ENCODE measurements at regions not wholly inside any gene's neighbourhood (a gene's known extent, or its start where the extent isn't known, plus 50 kb on each side); places are given as distances from the start of the nearest gene placed in this dataset.

- 71% methylated on average over 5 of the region's 5 CpGs for WGBS
Measured at GRCh38 chr7:7104971-7105370, 77.4 kb upstream of the C1GALT1 start.

GRCh38 chr7:7105800-7106582 lies 76.4 kb upstream of the C1GALT1 start:
- no peak overlapping the region for H3K4me3 ChIP-seq (ENCODE audit: low read length)
- 73% methylated on average over 1 of the region's 4 CpGs for WGBS
- no peaks in the 10 kb centered on the region for H3K36me3 ChIP-seq (ENCODE audit: insufficient read depth, low read length)
- peaks cover 36% of the 10 kb centered on the region for H3K4me1 ChIP-seq (ENCODE audit: insufficient read depth, low read length)
- no peak overlapping the region for H3K9ac ChIP-seq (ENCODE audit: low read depth, low read length)
- no peak overlapping the region for H3K27ac ChIP-seq (ENCODE audit: low read depth, low read length)
- peaks cover 18% of the 10 kb centered on the region; the same call in 1 of the 2 replicates for H3K9me3 ChIP-seq (ENCODE audit: insufficient read depth, low read depth, low read length)
- no peaks in the 10 kb centered on the region for H3K27me3 ChIP-seq (ENCODE audit: insufficient read depth, low read length)

More at GRCh38 chr7:7104971-7105370, 77.4 kb upstream of the C1GALT1 start:
- peaks cover 18% of the 10 kb centered on the region; the same call in 1 of the 2 replicates for H3K9me3 ChIP-seq (ENCODE audit: insufficient read depth, low read depth, low read length)
- H3K27me3 ChIP-seq (ENCODE audit: insufficient read depth, low read length) = no peaks in the 10 kb centered on the region
- H3K4me1 ChIP-seq (ENCODE audit: insufficient read depth, low read length) = peaks cover 46% of the 10 kb centered on the region
- no peak overlapping the region for H3K9ac ChIP-seq (ENCODE audit: low read depth, low read length)
- H3K27ac ChIP-seq (ENCODE audit: low read depth, low read length) = no peak overlapping the region
- H3K4me3 ChIP-seq (ENCODE audit: low read length) = no peak overlapping the region
- no peaks in the 10 kb centered on the region for H3K36me3 ChIP-seq (ENCODE audit: insufficient read depth, low read length)

- Histone ChIP-seq H3K27ac (ENCODE audit: low read depth, low read length) (no peak overlapping the region), H3K4me3 (ENCODE audit: low read length) (no peak overlapping the region), H3K4me1 (ENCODE audit: insufficient read depth, low read length) (peaks cover 29% of the 10 kb centered on the region), H3K36me3 (ENCODE audit: insufficient read depth, low read length) (no peaks in the 10 kb centered on the region), H3K9me3 (ENCODE audit: insufficient read depth, low read depth, low read length) (peaks cover 18% of the 10 kb centered on the region; the same call in 1 of the 2 replicates), H3K9ac (ENCODE audit: low read depth, low read length) (no peak overlapping the region), H3K27me3 (ENCODE audit: insufficient read depth, low read length) (no peaks in the 10 kb centered on the region)
- 96% methylated on average over 1 of the region's 1 CpG for WGBS
Measured at GRCh38 chr7:7108931-7109330, 73.4 kb upstream of the C1GALT1 start.

GRCh38 chr7:7109934-7110333 lies 72.4 kb upstream of the C1GALT1 start:
- Histone ChIP-seq H3K27me3 (ENCODE audit: insufficient read depth, low read length) (no peaks in the 10 kb centered on the region), H3K4me3 (ENCODE audit: low read length) (no peak overlapping the region), H3K4me1 (ENCODE audit: insufficient read depth, low read length) (peaks cover 20% of the 10 kb centered on the region), H3K27ac (ENCODE audit: low read depth, low read length) (no peak overlapping the region), H3K9me3 (ENCODE audit: insufficient read depth, low read depth, low read length) (peaks cover 18% of the 10 kb centered on the region; the same call in 1 of the 2 replicates), H3K9ac (ENCODE audit: low read depth, low read length) (no peak overlapping the region), H3K36me3 (ENCODE audit: insufficient read depth, low read length) (no peaks in the 10 kb centered on the region)

GRCh38 chr7:7110706-7111105 lies 71.6 kb upstream of the C1GALT1 start:
- H3K27me3 ChIP-seq (ENCODE audit: insufficient read depth, low read length) = no peaks in the 10 kb centered on the region
- peaks cover 18% of the 10 kb centered on the region; the same call in 1 of the 2 replicates for H3K9me3 ChIP-seq (ENCODE audit: insufficient read depth, low read depth, low read length)
- no peaks in the 10 kb centered on the region for H3K36me3 ChIP-seq (ENCODE audit: insufficient read depth, low read length)
- no peak overlapping the region for H3K9ac ChIP-seq (ENCODE audit: low read depth, low read length)
- no peak overlapping the region for H3K4me3 ChIP-seq (ENCODE audit: low read length)
- peaks cover 12% of the 10 kb centered on the region for H3K4me1 ChIP-seq (ENCODE audit: insufficient read depth, low read length)
- H3K27ac ChIP-seq (ENCODE audit: low read depth, low read length) = no peak overlapping the region

GRCh38 chr7:7112868-7113267 lies 69.5 kb upstream of the C1GALT1 start:
- Histone ChIP-seq H3K36me3 (ENCODE audit: insufficient read depth, low read length) (no peaks in the 10 kb centered on the region), H3K4me3 (ENCODE audit: low read length) (no peak overlapping the region), H3K27ac (ENCODE audit: low read depth, low read length) (no peak overlapping the region), H3K9me3 (ENCODE audit: insufficient read depth, low read depth, low read length) (peaks cover 16% of the 10 kb centered on the region; the same call in 1 of the 2 replicates), H3K27me3 (ENCODE audit: insufficient read depth, low read length) (no peaks in the 10 kb centered on the region), H3K4me1 (ENCODE audit: insufficient read depth, low read length) (no peaks in the 10 kb centered on the region), H3K9ac (ENCODE audit: low read depth, low read length) (no peak overlapping the region)
- 91% methylated on average over 1 of the region's 1 CpG for WGBS

- Histone ChIP-seq H3K9ac (ENCODE audit: low read depth, low read length) (no peak overlapping the region), H3K36me3 (ENCODE audit: insufficient read depth, low read length) (no peaks in the 10 kb centered on the region), H3K27me3 (ENCODE audit: insufficient read depth, low read length) (no peaks in the 10 kb centered on the region), H3K4me1 (ENCODE audit: insufficient read depth, low read length) (no peaks in the 10 kb centered on the region), H3K9me3 (ENCODE audit: insufficient read depth, low read depth, low read length) (no peaks in the 10 kb centered on the region), H3K27ac (ENCODE audit: low read depth, low read length) (no peak overlapping the region), H3K4me3 (ENCODE audit: low read length) (no peak overlapping the region)
- WGBS = 93% methylated on average over 6 of the region's 6 CpGs
Measured at GRCh38 chr7:7114575-7115291, 67.6 kb upstream of the C1GALT1 start.

GRCh38 chr7:7117935-7118586 lies 64.3 kb upstream of the C1GALT1 start:
- no peaks in the 10 kb centered on the region for H3K9me3 ChIP-seq (ENCODE audit: insufficient read depth, low read depth, low read length)
- H3K36me3 ChIP-seq (ENCODE audit: insufficient read depth, low read length) = no peaks in the 10 kb centered on the region
- no peak overlapping the region for H3K9ac ChIP-seq (ENCODE audit: low read depth, low read length)
- no peak overlapping the region for H3K27ac ChIP-seq (ENCODE audit: low read depth, low read length)
- H3K4me1 ChIP-seq (ENCODE audit: insufficient read depth, low read length) = no peaks in the 10 kb centered on the region
- no peak overlapping the region for H3K4me3 ChIP-seq (ENCODE audit: low read length)
- no peaks in the 10 kb centered on the region for H3K27me3 ChIP-seq (ENCODE audit: insufficient read depth, low read length)
- WGBS = 86% methylated on average over 10 of the region's 10 CpGs

GRCh38 chr7:7118822-7119221 lies 63.5 kb upstream of the C1GALT1 start:
- H3K4me1 ChIP-seq (ENCODE audit: insufficient read depth, low read length) = no peaks in the 10 kb centered on the region
- no peak overlapping the region for H3K9ac ChIP-seq (ENCODE audit: low read depth, low read length)
- WGBS = 83% methylated on average over 2 of the region's 2 CpGs

GRCh38 chr7:7119729-7120128 lies 62.6 kb upstream of the C1GALT1 start:
- Histone ChIP-seq H3K27me3 (ENCODE audit: insufficient read depth, low read length) (no peaks in the 10 kb centered on the region), H3K9me3 (ENCODE audit: insufficient read depth, low read depth, low read length) (no peaks in the 10 kb centered on the region), H3K4me3 (ENCODE audit: low read length) (no peak overlapping the region), H3K9ac (ENCODE audit: low read depth, low read length) (no peak overlapping the region), H3K27ac (ENCODE audit: low read depth, low read length) (no peak overlapping the region), H3K4me1 (ENCODE audit: insufficient read depth, low read length) (no peaks in the 10 kb centered on the region), H3K36me3 (ENCODE audit: insufficient read depth, low read length) (no peaks in the 10 kb centered on the region)

More at GRCh38 chr7:7118822-7119221, 63.5 kb upstream of the C1GALT1 start:
- Histone ChIP-seq H3K9me3 (ENCODE audit: insufficient read depth, low read depth, low read length) (no peaks in the 10 kb centered on the region), H3K27me3 (ENCODE audit: insufficient read depth, low read length) (no peaks in the 10 kb centered on the region), H3K27ac (ENCODE audit: low read depth, low read length) (no peak overlapping the region), H3K4me3 (ENCODE audit: low read length) (no peak overlapping the region), H3K36me3 (ENCODE audit: insufficient read depth, low read length) (no peaks in the 10 kb centered on the region)

- no peaks in the 10 kb centered on the region for H3K27me3 ChIP-seq (ENCODE audit: insufficient read depth, low read length)
- H3K27ac ChIP-seq (ENCODE audit: low read depth, low read length) = no peak overlapping the region
- no peaks in the 10 kb centered on the region for H3K36me3 ChIP-seq (ENCODE audit: insufficient read depth, low read length)
- no peak overlapping the region for H3K4me3 ChIP-seq (ENCODE audit: low read length)
- WGBS = over 99% methylated on average over 3 of the region's 4 CpGs
- H3K9ac ChIP-seq (ENCODE audit: low read depth, low read length) = no peak overlapping the region
- H3K4me1 ChIP-seq (ENCODE audit: insufficient read depth, low read length) = no peaks in the 10 kb centered on the region
- H3K9me3 ChIP-seq (ENCODE audit: insufficient read depth, low read depth, low read length) = no peaks in the 10 kb centered on the region
Measured at GRCh38 chr7:7122033-7122478, 60.3 kb upstream of the C1GALT1 start.

Measured in HUES64 (cell line).